ENCODE measurements at regions not wholly inside any gene's neighbourhood (a gene's known extent, or its start where the extent isn't known, plus 50 kb on each side); places are given as distances from the start of the nearest gene placed in this dataset.

- Histone ChIP-seq H3K4me1 (ENCODE audit: insufficient read depth, low read length) (peaks cover 21% of the 10 kb centered on the region), H2AFZ (ENCODE audit: low read length) (no peak overlapping the region), H4K20me1 (ENCODE audit: insufficient read depth, low read length) (no peaks in the 10 kb centered on the region), H3K4me2 (ENCODE audit: insufficient read depth, low read length) (no peak overlapping the region), H3K79me2 (ENCODE audit: insufficient read depth, low read length) (no peaks in the 10 kb centered on the region), H3K36me3 (ENCODE audit: insufficient read depth, low read length) (no peaks in the 10 kb centered on the region), H3K27me3 (ENCODE audit: insufficient read depth, low read length) (no peaks in the 10 kb centered on the region), H3K9me3 (ENCODE audit: low read depth, low read length) (no peaks in the 10 kb centered on the region), H3K4me3 (ENCODE audit: insufficient read depth, low read length) (no peak overlapping the region), H3K27ac (ENCODE audit: low read depth, low read length) (no peak overlapping the region)
- no peak for TF ChIP-seq CTCF (IDR thresholded peaks at IDR 0.05; ENCODE audit: extremely low read depth, low read depth, low read length)
- DNase-seq (ENCODE audit: insufficient read length, low spot score, missing footprints), result no peak
Observed at GRCh38 chr2:39531220-39531777, 94.2 kb upstream of the MAP4K3 start.

GRCh38 chr2:39532933-39533332 is 95.8 kb upstream of the MAP4K3 start:
- peaks cover 21% of the 10 kb centered on the region for H3K4me1 ChIP-seq (ENCODE audit: insufficient read depth, low read length)
- no peaks in the 10 kb centered on the region for H3K36me3 ChIP-seq (ENCODE audit: insufficient read depth, low read length)
- DNase-seq (ENCODE audit: insufficient read length, low spot score, missing footprints), result no peak
- H3K27me3 ChIP-seq (ENCODE audit: insufficient read depth, low read length), result no peaks in the 10 kb centered on the region
- no peak for TF ChIP-seq CTCF (IDR thresholded peaks at IDR 0.05; ENCODE audit: extremely low read depth, low read depth, low read length)
- no peak overlapping the region for H3K27ac ChIP-seq (ENCODE audit: low read depth, low read length)
- H3K9me3 ChIP-seq (ENCODE audit: low read depth, low read length), result no peaks in the 10 kb centered on the region
- H3K79me2 ChIP-seq (ENCODE audit: insufficient read depth, low read length), result no peaks in the 10 kb centered on the region
- no peak overlapping the region for H3K4me3 ChIP-seq (ENCODE audit: insufficient read depth, low read length)
- H2AFZ ChIP-seq (ENCODE audit: low read length), result no peak overlapping the region
- no peak overlapping the region for H3K4me2 ChIP-seq (ENCODE audit: insufficient read depth, low read length)
- H4K20me1 ChIP-seq (ENCODE audit: insufficient read depth, low read length), result no peaks in the 10 kb centered on the region

GRCh38 chr2:39534095-39534711 is 97.1 kb upstream of the MAP4K3 start:
- no peak overlapping the region for H3K4me2 ChIP-seq (ENCODE audit: insufficient read depth, low read length)
- H4K20me1 ChIP-seq (ENCODE audit: insufficient read depth, low read length), result no peaks in the 10 kb centered on the region
- no peaks in the 10 kb centered on the region for H3K36me3 ChIP-seq (ENCODE audit: insufficient read depth, low read length)
- peaks cover 21% of the 10 kb centered on the region for H3K4me1 ChIP-seq (ENCODE audit: insufficient read depth, low read length)
- no peaks in the 10 kb centered on the region for H3K9me3 ChIP-seq (ENCODE audit: low read depth, low read length)
- no peak overlapping the region for H3K27ac ChIP-seq (ENCODE audit: low read depth, low read length)
- H3K4me3 ChIP-seq (ENCODE audit: insufficient read depth, low read length), result no peak overlapping the region
- H3K79me2 ChIP-seq (ENCODE audit: insufficient read depth, low read length), result no peaks in the 10 kb centered on the region
- no peak for DNase-seq (ENCODE audit: insufficient read length, low spot score, missing footprints)
- H3K27me3 ChIP-seq (ENCODE audit: insufficient read depth, low read length), result no peaks in the 10 kb centered on the region
- H2AFZ ChIP-seq (ENCODE audit: low read length), result no peak overlapping the region
- no peak for TF ChIP-seq CTCF (IDR thresholded peaks at IDR 0.05; ENCODE audit: extremely low read depth, low read depth, low read length)

GRCh38 chr2:39535636-39536185 is 98.6 kb upstream of the MAP4K3 start:
- no peak overlapping the region for H3K4me2 ChIP-seq (ENCODE audit: insufficient read depth, low read length)
- no peaks in the 10 kb centered on the region for H3K9me3 ChIP-seq (ENCODE audit: low read depth, low read length)
- H3K36me3 ChIP-seq (ENCODE audit: insufficient read depth, low read length), result no peaks in the 10 kb centered on the region
- no peaks in the 10 kb centered on the region for H4K20me1 ChIP-seq (ENCODE audit: insufficient read depth, low read length)
- no peak overlapping the region for H3K4me3 ChIP-seq (ENCODE audit: insufficient read depth, low read length)
- TF ChIP-seq CTCF (IDR thresholded peaks at IDR 0.05; ENCODE audit: extremely low read depth, low read depth, low read length), result no peak
- no peaks in the 10 kb centered on the region for H3K79me2 ChIP-seq (ENCODE audit: insufficient read depth, low read length)
- H2AFZ ChIP-seq (ENCODE audit: low read length), result no peak overlapping the region
- no peak overlapping the region for H3K27ac ChIP-seq (ENCODE audit: low read depth, low read length)
- DNase-seq (ENCODE audit: insufficient read length, low spot score, missing footprints), result no peak
- no peaks in the 10 kb centered on the region for H3K27me3 ChIP-seq (ENCODE audit: insufficient read depth, low read length)
- H3K4me1 ChIP-seq (ENCODE audit: insufficient read depth, low read length), result peaks cover 10% of the 10 kb centered on the region
